AG04449 (cell line): ENCODE measurements at regions not wholly inside any gene's neighbourhood (a gene's known extent, or its start where the extent isn't known, plus 50 kb on each side); places are given as distances from the start of the nearest gene placed in this dataset.

Source experiments
- CTCF ChIA-PET: fragments of 350-600 bp; formaldehyde crosslinking; extraction: SDS; loops from one replicate; lab custom pipeline; 2021; ENCODE audit warnings: antibody characterized with exemption; lab: Yijun Ruan, JAX
- POLR2A ChIA-PET: fragments of 400-600, 350-600 bp; formaldehyde crosslinking; extraction: SDS; loops from one replicate; lab custom pipeline; 2020; ENCODE audit warnings: antibody characterized with exemption, inconsistent platforms; lab: Yijun Ruan, JAX
- DNase-seq: peaks from one replicate; pipeline ENCODE4 v3.0.0-alpha.2; 2010; ENCODE audit warnings: low read depth, low spot score
- H3K4me3 ChIP-seq: 2 replicates; pipeline ENCODE4 v1.5.1; 2011; ENCODE audit warnings: low read depth, mild to moderate bottlenecking, control low read depth, low read length
- CTCF ChIP-seq: IDR thresholded peaks from one replicate; pipeline ENCODE4 v1.5.1; 2011; ENCODE audit warnings: mild to moderate bottlenecking, moderate library complexity, low read length, control low read depth, inconsistent platforms; ENCODE audit not compliant: insufficient read depth; ENCODE audit errors: missing control alignments

- TF ChIP-seq CTCF: no peak
- no peak overlapping the region for H3K4me3 ChIP-seq
- POLR2A ChIA-PET: no interaction called here
- CTCF ChIA-PET: no interaction called here
- no peak for DNase-seq
Observed at GRCh38 chr9:29038332-29038731, 1465.1 kb upstream of the C9orf72 start.

- ChIA-PET POLR2A (no interaction called here), CTCF (no interaction called here)
Observed at GRCh38 chr9:29039258-29039657, 1466.0 kb upstream of the C9orf72 start.

GRCh38 chr9:29043072-29043471, 1469.8 kb upstream of the C9orf72 start:
- POLR2A ChIA-PET: no interaction called here
- no peak overlapping the region for H3K4me3 ChIP-seq
- CTCF ChIA-PET: no interaction called here
- no peak for DNase-seq
- TF ChIP-seq CTCF: no peak

More at GRCh38 chr9:29039258-29039657, 1466.0 kb upstream of the C9orf72 start:
- TF ChIP-seq CTCF: no peak
- no peak for DNase-seq
- H3K4me3 ChIP-seq: no peak overlapping the region

GRCh38 chr9:29044959-29045358, 1471.7 kb upstream of the C9orf72 start:
- no peak for DNase-seq
- H3K4me3 ChIP-seq: no peak overlapping the region
- TF ChIP-seq CTCF: no peak
- CTCF ChIA-PET: no interaction called here
- POLR2A ChIA-PET: no interaction called here

GRCh38 chr9:29060041-29060440, 1486.8 kb upstream of the C9orf72 start:
- POLR2A ChIA-PET: no interaction called here
- TF ChIP-seq CTCF: no peak
- no peak overlapping the region for H3K4me3 ChIP-seq
- no peak for DNase-seq
- CTCF ChIA-PET: no interaction called here

DNA sequence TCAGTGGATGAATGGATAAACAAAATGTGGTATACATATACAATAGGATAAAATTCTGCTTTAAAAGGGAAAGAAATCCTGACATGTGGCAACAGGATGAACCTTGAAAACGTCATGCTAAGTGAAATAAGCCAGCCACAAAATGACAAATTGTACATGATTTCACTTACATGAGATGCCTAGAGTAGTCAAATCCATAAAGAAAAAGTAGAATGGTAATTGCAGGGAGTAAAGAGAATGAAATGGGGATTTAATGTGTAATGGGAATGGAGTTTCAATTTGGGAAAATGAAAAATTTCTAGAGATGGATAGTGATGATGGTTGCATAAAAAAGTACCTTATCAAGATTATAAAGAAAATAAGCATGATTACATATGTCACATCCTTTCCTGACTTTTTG, 1489.2 kb upstream of the C9orf72 start:
- no peak overlapping the region for H3K4me3 ChIP-seq
- TF ChIP-seq CTCF: no peak
- CTCF ChIA-PET: no interaction called here
- POLR2A ChIA-PET: no interaction called here
- no peak for DNase-seq

DNA sequence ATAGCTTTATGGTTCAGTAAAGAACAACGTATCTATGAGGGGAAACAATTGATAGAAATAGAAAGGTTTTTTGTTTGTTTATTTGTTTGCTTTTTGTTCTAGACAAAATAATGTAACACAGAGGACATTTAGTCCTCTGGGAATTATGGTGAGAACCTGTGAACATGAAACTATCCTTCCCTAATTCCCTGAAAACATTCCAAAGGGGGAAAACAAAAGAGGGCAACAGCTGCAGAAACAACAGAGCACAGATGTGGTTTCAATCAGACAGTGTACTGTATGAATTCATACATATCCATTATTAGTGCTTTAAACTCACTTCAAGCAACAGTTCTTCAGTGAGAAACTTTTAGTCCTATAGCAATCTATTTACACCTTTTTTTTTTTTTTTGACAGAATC, 1489.8 kb upstream of the C9orf72 start:
- no peak overlapping the region for H3K4me3 ChIP-seq
- CTCF ChIA-PET: no interaction called here
- POLR2A ChIA-PET: no interaction called here
- no peak for TF ChIP-seq CTCF
- no peak for DNase-seq
